NCI-H1092 treated with DMSO at 0.1 percent for 48 hours (cell line): ENCODE measurements at regions not wholly inside any gene's neighbourhood (a gene's known extent, or its start where the extent isn't known, plus 50 kb on each side); places are given as distances from the start of the nearest gene placed in this dataset.
"Not testable (repeated sequence)": the region's sequence is repeated elsewhere in the genome, so short reads cannot be mapped to it uniquely, and the experiment has no call there.

Experiments
- DNase-seq: peaks from one replicate; lab custom pipeline; 2025; lab: John Stamatoyannopoulos, UW

GRCh38 chr4:18751083-18751482 is 729.5 kb upstream of the LCORL start:
- DNase-seq = no peak

GRCh38 chr4:18749391-18749790 is 727.8 kb upstream of the LCORL start:
- no peak for DNase-seq

DNA sequence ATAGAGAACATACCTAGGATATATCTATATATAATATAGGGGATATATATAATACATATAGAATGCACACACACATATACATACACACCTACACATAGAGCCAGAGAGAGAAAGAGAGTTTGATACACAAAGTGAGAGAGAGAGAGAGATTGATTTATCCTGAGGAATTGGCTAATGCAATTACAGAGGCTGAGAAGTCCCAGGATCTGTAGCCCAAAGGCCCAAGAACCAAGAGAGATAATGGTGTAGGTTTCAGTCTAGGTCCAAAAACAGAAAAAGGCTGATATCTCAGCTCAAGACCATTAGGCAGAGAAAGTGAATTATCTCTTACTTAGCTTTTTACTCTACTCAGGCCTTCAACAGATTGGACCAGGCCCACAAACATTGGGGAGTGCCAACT is 715.0 kb upstream of the LCORL start:
- DNase-seq = no peak

- DNase-seq = no peak
Observed at GRCh38 chr4:18735740-18736268, 714.2 kb upstream of the LCORL start.

DNA sequence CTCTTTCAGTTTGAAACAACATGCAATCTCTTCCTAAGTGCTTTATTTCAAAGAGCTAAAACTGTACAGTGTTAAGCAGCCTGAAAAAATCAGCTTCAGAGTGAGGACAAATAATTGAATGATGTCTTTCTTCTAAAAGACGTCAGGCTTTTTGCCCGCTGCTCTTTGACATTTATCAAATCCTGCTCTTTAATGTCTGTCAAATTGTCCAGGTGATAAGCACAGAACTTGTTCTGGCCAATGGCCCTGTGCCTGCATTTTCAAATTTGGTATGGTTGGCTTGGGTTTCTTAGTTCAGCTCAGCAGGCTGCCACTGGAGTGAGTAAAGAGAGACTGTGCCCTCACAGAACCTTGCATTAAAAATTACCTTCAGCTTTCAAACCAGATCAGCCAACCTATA is 712.9 kb upstream of the LCORL start:
- peak; percentile 96 for DNase-seq

GRCh38 chr4:18733961-18734360 is 712.4 kb upstream of the LCORL start:
- peak; percentile 86 for DNase-seq

GRCh38 chr4:18722748-18723191 is 701.2 kb upstream of the LCORL start:
- DNase-seq = peak; percentile 85

GRCh38 chr4:18698119-18698883 is 676.7 kb upstream of the LCORL start:
- DNase-seq = no peak

DNA sequence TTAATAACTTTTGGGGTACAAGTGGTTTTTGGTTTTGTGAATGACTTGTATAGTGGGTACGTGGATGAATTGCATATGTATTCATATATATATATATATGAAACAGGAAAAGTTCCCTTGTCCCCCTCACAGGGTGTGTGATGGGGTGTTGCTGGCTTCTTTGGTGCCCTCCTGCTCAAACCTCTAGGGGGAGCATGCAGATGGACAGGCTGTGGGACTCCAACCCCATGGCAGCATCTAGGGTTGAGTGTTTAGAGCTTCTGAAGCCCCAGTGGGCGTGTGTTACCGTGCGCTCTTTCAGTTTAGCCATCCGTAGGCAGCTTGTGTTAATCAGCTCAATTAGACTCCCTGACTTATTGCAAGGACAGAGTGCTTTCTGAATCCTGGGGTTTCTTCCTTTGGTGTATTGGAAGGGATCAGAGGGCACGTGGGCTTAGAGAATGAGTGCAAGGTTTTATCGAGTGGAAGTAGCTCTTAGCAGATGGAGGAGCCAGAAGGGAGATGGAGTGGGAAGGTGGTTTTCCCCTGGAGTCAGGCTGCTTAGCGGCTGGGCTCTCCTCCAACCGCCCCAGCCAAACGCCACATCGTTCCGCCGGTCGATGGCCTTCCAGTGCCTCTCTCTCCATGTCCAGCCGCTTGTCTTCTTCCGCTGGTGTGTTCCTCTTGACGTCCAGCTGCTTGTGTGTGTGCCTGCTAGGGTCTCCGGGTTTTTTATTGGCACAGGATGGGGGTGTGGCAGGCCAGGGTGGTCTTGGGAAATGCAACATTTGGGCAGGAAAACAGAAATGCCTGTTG is 674.4 kb upstream of the LCORL start:
- no peak for DNase-seq

DNA sequence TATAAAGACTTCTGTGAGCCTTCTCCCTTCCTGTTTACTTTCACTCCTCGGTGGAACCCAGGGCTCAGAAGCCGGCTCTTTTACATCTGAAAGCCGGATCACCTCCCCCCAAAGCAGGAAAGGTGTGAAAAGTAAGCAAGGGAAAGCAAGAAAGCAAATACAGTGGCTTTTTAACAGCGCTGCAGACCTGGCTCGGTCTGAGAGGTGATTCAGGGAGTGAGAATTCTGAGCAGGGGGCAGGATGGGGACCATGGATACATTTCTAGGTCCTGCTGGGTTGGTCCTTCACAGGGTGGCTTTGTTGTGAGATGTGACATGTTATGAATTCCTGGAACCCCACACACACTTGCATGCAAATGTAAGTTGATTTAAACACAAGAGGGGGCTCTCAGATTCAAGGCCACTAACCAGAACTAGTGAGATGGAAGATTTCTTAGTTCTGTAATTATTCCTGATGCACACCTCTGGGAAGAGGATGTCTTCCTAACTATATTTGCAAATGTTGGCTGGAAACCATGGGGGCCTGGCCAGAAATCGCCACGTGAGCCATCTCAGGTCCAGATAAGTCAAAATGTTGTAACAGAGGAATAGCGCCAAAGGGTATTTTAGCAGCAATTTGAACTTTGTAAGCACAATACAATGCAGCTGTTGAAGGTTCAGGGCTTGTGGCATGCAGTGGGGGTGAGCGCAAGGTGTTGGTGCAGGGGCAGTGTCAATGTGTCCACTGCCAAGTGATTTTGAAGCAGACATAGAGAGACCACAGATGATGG is 670.1 kb upstream of the LCORL start:
- DNase-seq = peak; percentile 65

- no peak for DNase-seq
Observed at GRCh38 chr4:18690291-18690955, 668.9 kb upstream of the LCORL start.

- peak; percentile 70 for DNase-seq
Observed at GRCh38 chr4:18689308-18690115, 668.0 kb upstream of the LCORL start.

DNA sequence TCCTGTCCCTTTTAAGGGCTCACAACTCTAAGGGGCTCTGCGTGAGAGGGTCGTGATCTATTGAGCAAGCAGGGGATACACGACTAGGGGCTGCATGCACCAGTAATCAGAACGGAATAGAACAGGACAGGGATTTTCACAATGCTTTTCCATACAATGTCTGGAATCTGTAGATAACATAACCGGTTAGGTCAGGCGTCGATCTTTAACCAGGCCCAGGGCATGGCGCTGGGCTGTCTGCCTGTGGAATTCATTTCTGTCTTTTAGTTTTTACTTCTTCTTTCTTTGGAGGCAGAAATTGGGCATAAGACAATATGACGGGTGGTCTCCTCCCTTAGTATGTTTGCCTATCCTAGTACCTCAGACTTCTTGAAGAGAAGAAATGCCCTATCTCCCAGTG is 666.8 kb upstream of the LCORL start:
- not testable (repeated sequence) for DNase-seq

- DNase-seq = peak; percentile 42
Observed at GRCh38 chr4:18686338-18687037, 664.9 kb upstream of the LCORL start.

- DNase-seq = no peak
Observed at GRCh38 chr4:18684932-18685331, 663.4 kb upstream of the LCORL start.

GRCh38 chr4:18676526-18676915 is 655.0 kb upstream of the LCORL start:
- no peak for DNase-seq

DNA sequence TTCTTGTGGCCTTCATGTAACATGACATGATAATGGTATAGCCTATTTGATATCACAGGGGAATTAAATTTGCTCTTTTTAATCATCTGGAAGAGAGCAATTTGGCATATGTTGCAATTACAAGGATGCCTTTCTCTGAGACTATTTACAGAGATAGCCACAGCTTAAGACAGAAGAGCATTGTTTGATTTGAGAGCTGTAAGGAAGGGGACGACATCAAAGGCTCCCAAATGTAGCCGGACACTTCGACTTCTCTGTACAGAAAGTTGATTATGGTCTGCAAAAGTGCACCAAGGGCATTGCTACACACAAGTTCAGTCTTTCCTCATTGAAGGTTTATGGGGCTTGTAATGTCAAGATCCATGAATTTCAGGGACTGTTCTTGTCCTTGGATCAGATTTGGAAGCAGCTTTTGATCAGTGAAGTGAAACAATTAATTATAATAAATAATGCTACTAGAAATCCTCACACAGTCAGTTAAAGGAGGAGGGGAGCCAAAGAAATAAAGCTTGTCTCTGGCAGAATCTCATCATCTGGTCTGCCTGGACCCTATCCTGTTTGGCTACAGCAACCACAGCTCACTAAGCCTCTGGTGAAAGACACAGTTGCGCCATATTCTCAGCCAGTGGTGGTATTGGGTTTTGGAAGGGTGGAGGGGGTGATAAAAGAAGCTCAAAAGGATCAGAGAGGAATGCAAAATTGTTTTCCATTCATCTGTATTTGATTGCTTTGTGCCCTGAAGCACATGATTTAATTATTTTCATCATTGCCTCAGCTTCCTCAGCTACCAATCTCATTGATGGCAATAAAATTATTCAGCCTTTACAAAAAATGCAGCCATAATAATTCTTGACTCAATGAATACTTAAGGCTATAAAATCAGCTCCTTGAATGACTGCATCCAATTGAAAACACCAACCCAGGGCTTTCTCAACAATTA is 654.3 kb upstream of the LCORL start:
- DNase-seq = no peak

DNA sequence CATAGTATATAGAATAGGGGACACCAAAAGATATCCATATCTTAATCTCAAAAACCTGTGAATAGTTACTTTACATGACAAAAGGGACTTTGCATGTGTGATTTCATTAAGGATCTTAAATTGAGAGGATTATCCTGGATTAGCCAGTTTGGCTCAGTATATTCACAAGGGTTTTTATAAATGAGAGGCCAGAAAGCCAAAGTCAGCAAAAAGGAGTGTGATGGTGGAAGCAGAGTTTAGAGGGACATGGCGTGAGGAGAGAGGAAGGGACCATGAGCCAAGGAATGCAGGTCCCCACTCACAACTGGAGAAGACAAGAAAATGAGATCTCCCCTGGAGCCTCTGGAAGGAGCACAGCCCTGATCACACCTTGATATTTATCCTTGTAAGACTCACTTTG is 648.5 kb upstream of the LCORL start:
- DNase-seq = no peak

DNA sequence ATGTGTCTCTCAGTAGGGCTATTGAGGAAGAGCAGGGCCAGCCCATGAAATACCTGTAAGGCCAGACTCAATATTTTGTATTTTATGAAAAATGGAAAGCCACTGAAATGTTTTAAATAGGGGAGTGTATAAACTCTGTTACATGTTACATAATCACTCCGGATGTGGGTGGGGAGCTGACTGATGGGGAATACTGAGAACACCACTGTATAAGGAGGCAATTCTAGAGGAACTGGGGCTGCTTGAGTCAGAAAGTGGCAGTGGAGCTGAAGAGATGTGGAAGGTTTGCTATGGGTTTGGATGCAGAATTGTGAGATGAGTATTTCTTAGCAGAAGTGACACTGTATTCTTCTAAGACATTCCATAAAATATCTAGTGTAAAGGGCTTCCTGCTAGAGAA is 647.8 kb upstream of the LCORL start:
- DNase-seq = no peak
